Bronchial epithelial cell (primary cell): ENCODE measurements at regions not wholly inside any gene's neighbourhood (a gene's known extent, or its start where the extent isn't known, plus 50 kb on each side); places are given as distances from the start of the nearest gene placed in this dataset.

Experiments used
- DNase-seq: peaks from one replicate; pipeline ENCODE4 v3.0.0-alpha.2; 2010; ENCODE audit warnings: low read depth
- FAIRE-seq: peaks from 2 replicates; lab custom pipeline; 2011; peaks lifted over from hg19 to GRCh38; lab: Jason Lieb, UNC
- H3K27me3 ChIP-seq: 2 replicates; pipeline ENCODE4 v1.5.1; 2011; ENCODE audit warnings: low read length; ENCODE audit not compliant: control insufficient read depth, insufficient read depth
- H3K36me3 ChIP-seq: 2 replicates; pipeline ENCODE4 v1.5.1; 2011; ENCODE audit warnings: low read length; ENCODE audit not compliant: control insufficient read depth, insufficient read depth
- H3K4me3 ChIP-seq: 2 replicates; pipeline ENCODE4 v1.5.1; 2011; ENCODE audit warnings: mild to moderate bottlenecking, low read depth, low read length, control low read depth
- CTCF ChIP-seq: IDR thresholded peaks from 2 replicates; pipeline ENCODE4 v1.5.1; 2011; ENCODE audit warnings: mild to moderate bottlenecking, moderate library complexity, low read length, control low read depth, inconsistent platforms; ENCODE audit not compliant: insufficient read depth, severe bottlenecking

GRCh38 chr2:126029316-126029715 is 626.6 kb upstream of the GYPC start:
- no peak for DNase-seq
- no peak for TF ChIP-seq CTCF
- H3K27me3 ChIP-seq: no peaks in the 10 kb centered on the region
- H3K4me3 ChIP-seq: no peak overlapping the region
- no peak for FAIRE-seq
- H3K36me3 ChIP-seq: no peaks in the 10 kb centered on the region

- DNase-seq (no peak), FAIRE-seq (no peak)
- Histone ChIP-seq H3K36me3 (no peaks in the 10 kb centered on the region), H3K4me3 (no peak overlapping the region), H3K27me3 (no peaks in the 10 kb centered on the region)
- no peak for TF ChIP-seq CTCF
These were observed 617.1 kb upstream of the GYPC start for GRCh38 chr2:126038861-126039260.

- no peaks in the 10 kb centered on the region for H3K27me3 ChIP-seq
- H3K36me3 ChIP-seq: no peaks in the 10 kb centered on the region
- no peak for TF ChIP-seq CTCF
- no peak for FAIRE-seq
- no peak for DNase-seq
- H3K4me3 ChIP-seq: no peak overlapping the region
These were observed 614.4 kb upstream of the GYPC start for GRCh38 chr2:126041391-126042047.

- no peak for FAIRE-seq
- TF ChIP-seq CTCF: no peak
- no peak for DNase-seq
These were observed 613.9 kb upstream of the GYPC start for GRCh38 chr2:126042089-126042488.

GRCh38 chr2:126048719-126049118 is 607.2 kb upstream of the GYPC start:
- Histone ChIP-seq H3K27me3 (no peaks in the 10 kb centered on the region), H3K36me3 (no peaks in the 10 kb centered on the region), H3K4me3 (no peak overlapping the region)
- no peak for TF ChIP-seq CTCF
- no peak for FAIRE-seq
- no peak for DNase-seq

More at GRCh38 chr2:126042089-126042488, 613.9 kb upstream of the GYPC start:
- H3K27me3 ChIP-seq: no peaks in the 10 kb centered on the region
- no peaks in the 10 kb centered on the region for H3K36me3 ChIP-seq
- no peak overlapping the region for H3K4me3 ChIP-seq

- DNase-seq (no peak), FAIRE-seq (no peak)
- Histone ChIP-seq H3K27me3 (no peaks in the 10 kb centered on the region), H3K4me3 (no peak overlapping the region), H3K36me3 (no peaks in the 10 kb centered on the region)
- no peak for TF ChIP-seq CTCF
These were observed 606.5 kb upstream of the GYPC start for GRCh38 chr2:126049461-126049860.
